ENCODE measurements at regions not wholly inside any gene's neighbourhood (a gene's known extent, or its start where the extent isn't known, plus 50 kb on each side); places are given as distances from the start of the nearest gene placed in this dataset.
"Not testable (repeated sequence)": the region's sequence is repeated elsewhere in the genome, so short reads cannot be mapped to it uniquely, and the experiment has no call there.

DNA sequence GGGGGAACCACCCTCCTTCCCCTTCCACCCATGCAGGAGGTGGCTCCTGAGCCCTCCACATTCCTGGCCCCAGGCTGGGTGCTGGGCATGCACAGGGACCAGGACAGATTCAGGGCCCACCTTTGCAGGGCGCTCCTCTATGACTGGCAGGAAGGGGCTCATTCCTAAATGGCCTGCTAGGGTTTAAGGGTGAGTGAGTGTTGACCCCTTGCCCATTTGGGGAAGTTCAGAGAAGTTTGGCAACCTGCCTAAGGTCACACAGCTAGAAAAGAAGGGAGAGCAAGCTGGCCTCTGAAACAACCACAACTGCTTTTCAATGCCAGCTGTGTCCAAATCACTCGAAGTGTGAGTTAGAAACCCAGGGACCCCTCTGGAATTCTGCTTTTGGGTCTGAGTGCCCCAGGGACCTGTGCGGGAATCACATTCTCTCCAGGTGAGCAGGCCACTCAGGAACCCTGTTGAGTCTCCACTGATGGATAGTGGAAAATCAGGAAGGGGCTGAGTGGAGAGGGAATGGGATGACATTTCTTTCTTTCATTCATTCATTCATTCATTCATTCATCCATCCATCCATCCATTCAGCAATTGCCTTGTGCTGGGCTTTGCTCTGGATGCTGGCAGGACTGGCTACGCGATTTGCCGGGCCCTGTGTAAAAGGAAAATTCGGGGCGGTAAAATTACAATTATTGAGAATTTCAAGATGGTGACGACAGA lies 191.9 kb downstream of the C9orf50 start:
- no peak for DNase-seq

DNA sequence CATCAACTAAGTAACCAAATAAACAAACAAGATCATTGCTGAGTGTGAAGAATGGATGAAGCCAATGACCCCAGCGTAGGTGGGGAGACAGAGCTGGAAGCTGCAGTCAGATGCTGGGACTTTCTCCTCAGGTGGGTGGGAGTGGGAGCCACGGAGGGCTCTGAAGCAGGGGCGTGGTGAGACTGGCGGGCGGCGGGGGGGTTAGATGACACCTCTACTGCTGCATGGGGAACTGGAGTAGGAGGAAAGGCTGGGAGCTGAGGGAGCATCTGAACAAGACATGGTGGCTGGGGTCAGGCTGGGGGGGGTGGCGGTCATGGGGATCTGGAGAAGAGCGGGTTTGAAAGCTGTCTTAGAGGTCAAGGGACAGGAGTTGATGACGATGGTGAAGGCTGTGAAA lies 193.8 kb downstream of the C9orf50 start:
- no peak for DNase-seq

DNA sequence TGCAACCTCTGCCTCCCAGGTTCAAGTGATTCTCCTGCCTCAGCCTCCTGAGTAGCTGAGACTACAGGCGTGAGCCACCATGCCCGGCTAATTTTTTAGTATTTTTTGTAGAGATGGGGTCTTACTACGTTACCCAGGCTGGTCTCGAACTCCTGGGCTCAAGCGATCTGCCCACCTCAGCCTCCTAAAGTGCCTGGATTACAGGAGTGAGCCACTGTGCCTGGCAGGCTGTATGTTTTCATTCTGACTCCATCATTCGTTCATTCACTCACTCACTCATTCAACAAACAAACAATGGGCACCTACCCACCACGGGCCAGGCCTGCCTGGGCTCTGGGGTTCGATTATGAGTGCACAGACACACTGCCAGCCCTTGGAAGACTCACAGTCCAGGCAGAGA lies 197.1 kb downstream of the C9orf50 start:
- DNase-seq: not testable (repeated sequence)

GRCh38 chr9:129423216-129423615 lies 197.7 kb downstream of the C9orf50 start:
- no peak for DNase-seq

- no peak for DNase-seq
These were observed 198.1 kb downstream of the C9orf50 start for GRCh38 chr9:129422843-129423192.

GRCh38 chr9:129422032-129422842 lies 198.7 kb downstream of the C9orf50 start:
- no peak for DNase-seq

- no peak for DNase-seq
These were observed 199.5 kb downstream of the C9orf50 start for GRCh38 chr9:129421371-129421770.

DNA sequence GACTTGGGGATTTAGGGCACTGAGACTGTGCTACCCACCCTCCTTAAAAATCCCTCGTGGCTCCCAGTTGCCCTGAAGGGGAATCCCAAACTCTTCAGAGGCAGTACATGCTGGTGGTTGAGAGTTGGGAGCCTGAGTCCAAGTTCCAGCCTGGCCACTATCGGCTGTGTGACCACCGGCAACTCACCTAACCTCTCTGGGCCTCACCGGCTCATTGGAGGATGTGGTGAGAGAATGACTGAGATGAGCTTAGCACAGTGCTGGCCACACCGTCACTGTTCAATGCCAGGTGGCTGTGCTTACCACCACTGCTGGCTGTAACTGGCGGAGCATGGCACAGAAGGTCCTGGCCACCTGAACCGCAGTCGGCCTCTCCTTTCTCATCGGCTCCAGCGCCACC lies 200.2 kb downstream of the C9orf50 start:
- DNase-seq: no peak

- DNase-seq: no peak
These were observed 201.5 kb downstream of the C9orf50 start for GRCh38 chr9:129419382-129419899.

DNA sequence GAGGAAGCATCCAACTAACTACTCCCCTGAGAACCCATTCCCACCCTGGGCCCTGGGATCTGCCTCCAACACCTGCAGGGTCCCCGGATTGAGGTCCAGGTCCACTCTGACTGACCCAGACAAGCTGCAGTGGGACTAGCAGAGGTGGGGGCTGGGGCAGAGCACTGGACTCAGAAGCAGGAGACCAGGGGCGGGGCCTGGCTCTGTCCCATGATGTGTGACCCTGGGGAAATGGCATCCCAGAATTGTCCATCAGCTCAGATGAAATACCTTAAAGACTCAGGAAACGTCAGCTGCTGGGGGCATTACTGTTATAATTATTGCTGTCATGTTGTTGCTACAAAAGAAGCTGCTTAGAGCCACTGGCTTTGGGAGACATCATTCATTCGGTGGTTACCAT lies 202.4 kb downstream of the C9orf50 start:
- no peak for DNase-seq

- DNase-seq: no peak
These were observed 203.9 kb downstream of the C9orf50 start for GRCh38 chr9:129416821-129417539.

DNA sequence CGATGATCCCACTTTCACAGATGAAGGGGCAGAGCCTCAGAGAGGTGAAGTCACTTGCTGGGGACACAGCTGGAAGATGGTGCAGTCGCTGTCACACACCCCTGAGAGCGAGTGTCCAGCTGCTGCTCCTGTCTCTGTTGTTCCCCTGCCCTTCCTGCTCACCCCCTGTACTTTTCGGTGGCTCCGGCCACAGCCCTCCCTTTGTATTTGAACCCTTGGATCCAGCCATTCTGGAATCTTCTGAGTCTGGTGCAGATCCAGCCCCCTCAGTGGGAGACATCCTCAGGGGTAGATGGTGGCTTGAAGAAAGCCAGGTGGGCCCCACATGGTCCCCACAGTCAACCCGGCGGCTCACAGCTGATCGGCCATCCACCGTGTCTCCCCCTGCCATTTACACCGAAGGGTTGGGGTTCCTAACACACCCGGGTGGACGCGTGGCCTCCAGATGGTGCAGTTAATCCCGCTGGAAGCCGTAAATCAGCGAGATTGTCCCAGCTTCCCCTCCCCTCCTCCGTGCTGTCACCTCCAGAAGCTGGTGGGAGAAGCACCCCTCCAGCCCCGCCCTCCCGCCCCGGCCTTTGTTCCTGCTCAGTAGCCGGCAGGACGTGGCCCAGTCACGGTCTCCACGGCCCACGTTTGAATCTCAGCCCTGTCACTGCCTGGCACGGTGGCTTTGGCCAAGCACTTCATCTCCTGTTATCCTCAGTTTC lies 204.8 kb downstream of the C9orf50 start:
- no peak for DNase-seq

DNA sequence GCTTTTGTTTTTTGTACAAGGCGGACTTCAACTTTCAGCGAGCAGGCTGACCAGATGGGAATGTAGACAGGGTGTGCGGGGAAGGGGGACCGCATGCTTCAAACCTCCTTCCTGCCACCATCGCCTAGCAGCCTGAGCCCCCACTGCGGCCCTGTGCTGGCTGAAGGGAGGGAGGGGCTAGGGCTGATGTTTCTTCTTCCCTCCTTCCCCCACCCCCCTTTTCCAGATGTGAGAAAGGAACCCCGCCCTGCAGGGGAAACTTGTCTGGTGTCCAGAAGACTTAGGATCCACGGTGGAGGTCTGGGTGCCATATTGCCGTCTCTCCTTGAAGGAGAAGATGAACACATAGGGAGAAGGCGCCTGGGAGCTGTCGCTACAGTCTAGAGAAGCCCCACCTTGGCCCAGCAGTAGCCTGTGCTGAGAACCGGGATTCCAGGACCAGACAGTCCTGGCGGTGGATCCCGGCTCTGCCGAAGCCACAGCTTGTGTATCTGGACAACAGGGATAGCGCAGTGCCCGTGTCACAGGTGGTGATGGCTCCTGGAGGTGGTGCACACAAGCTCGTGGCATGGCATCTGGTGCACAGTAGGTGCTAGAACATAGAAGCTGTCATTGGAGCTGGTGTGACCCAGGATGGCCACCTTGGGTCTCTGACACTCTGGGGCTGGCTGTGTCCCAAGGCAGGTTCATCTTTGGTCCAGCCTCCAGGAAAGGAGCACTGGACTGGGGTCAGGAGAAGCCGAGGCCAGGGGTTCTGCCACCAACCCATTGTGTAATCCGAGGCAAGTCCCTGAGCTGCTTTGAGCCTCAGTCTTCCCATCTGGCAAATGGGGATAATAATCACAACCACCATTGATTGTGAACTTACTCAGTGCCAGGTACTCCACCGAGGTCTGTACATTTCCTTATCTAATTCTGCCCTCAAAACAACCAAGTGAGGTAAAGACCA lies 205.6 kb downstream of the C9orf50 start:
- DNase-seq: no peak

- DNase-seq: no peak
These were observed 206.4 kb downstream of the C9orf50 start for GRCh38 chr9:129414377-129414992.

GRCh38 chr9:129413537-129414376 lies 207.1 kb downstream of the C9orf50 start:
- peak; percentile 95 for DNase-seq

- peak; percentile 57 for DNase-seq
These were observed 207.9 kb downstream of the C9orf50 start for GRCh38 chr9:129412814-129413536.

DNA sequence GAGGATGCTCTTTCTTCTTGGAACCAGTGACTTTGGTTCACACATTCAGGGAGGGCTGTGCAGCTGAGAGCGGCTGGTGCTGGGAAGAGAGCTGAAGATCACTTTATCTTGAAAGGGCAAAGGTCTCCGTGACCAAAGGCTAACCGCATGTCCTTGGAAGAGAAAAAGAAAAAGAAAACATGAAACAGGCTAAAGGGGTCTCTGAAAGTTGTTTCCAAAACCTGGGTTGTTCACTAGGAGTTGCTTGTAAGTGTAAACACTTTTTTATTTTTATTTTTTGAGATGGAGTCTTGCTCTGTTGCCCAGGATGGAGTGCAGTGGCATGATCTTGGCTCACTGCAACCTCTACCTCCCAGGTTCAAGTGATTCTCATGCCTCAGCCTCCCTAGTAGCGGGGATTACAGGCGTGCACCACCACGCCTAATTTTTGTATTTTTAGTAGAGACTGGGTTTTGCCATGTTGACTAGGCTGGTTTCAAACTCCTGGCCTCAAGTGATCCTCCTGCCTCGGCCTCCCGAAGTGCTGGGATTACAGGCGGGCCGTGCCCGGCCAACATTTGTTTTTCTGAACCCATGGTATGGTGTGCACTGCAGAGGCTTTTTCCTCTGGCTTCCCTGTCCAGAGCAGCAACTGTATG lies 208.6 kb downstream of the C9orf50 start:
- not testable (repeated sequence) for DNase-seq

- no peak for DNase-seq
These were observed 209.3 kb downstream of the C9orf50 start for GRCh38 chr9:129411501-129412175.

Measured in NCI-H345 (cell line).